ENCODE measurements at regions not wholly inside any gene's neighbourhood (a gene's known extent, or its start where the extent isn't known, plus 50 kb on each side); places are given as distances from the start of the nearest gene placed in this dataset.

DNA sequence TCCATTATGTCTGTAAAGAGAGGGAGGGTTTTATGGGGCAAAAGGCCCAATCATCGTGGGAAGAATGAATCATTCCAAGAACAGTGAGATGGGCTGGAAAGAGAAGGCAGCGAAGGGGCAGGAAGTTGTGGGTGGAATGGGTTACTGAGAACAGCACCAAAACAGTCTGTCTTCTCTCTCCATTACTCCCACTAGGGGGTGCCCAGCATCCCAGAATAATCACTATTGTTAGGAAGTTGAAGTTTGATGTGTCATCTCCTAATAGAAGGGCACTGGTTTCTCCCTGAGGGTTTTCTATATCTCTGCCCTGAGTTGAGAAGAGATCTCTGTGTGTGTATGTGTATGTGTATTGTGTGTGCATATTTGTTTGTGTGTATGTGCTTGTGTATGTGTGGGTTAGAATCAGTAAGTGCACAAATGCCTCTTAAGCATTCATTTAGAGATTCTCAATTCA lies 76.6 kb upstream of the MAP4K3 start:
- H3K27ac ChIP-seq (replicated peaks) = peak overlapping the region; percentile 85
- DNase-seq = peak; percentile 24
- intact Hi-C loops (cut with micrococcal nuclease) = loop anchor here (5.0 to 10.0 kb wide), 2 partner anchors 136 to 181 kb away; no protein-coding TSS in a partner anchor
- peaks cover 100% of the 10 kb centered on the region for H3K4me1 ChIP-seq
- H3K9me3 ChIP-seq (replicated peaks) = no peaks in the 10 kb centered on the region
- no peaks in the 10 kb centered on the region for H3K36me3 ChIP-seq
- H3K27me3 ChIP-seq (ENCODE audit: low read depth) = no peaks in the 10 kb centered on the region
- TF ChIP-seq, protein P1, sequence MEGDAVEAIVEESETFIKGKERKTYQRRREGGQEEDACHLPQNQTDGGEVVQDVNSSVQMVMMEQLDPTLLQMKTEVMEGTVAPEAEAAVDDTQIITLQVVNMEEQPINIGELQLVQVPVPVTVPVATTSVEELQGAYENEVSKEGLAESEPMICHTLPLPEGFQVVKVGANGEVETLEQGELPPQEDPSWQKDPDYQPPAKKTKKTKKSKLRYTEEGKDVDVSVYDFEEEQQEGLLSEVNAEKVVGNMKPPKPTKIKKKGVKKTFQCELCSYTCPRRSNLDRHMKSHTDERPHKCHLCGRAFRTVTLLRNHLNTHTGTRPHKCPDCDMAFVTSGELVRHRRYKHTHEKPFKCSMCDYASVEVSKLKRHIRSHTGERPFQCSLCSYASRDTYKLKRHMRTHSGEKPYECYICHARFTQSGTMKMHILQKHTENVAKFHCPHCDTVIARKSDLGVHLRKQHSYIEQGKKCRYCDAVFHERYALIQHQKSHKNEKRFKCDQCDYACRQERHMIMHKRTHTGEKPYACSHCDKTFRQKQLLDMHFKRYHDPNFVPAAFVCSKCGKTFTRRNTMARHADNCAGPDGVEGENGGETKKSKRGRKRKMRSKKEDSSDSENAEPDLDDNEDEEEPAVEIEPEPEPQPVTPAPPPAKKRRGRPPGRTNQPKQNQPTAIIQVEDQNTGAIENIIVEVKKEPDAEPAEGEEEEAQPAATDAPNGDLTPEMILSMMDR (IDR thresholded peaks at IDR 0.05; ENCODE audit: borderline replicate concordance) = peak; percentile 68
- no peak overlapping the region for H3K4me3 ChIP-seq

DNA sequence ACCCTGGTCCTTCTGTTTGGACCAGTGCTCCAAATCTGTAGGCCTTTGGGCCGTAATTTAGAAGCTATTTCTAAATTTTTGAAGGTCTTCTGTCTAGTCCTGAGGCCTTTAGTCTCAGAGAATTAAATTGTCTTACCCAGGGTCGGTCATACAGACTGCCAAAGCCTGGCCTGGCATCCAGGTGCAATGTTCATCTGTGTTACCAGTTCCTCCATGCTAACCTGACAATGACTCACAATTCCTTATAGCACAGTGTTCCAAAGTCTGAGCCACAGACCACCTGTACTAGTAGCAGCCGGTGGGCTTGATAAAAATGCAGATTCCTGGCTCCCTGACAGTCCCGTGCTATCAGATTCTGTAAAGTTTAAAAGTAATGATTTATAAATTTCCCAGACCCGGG lies 77.7 kb upstream of the MAP4K3 start:
- H3K9me3 ChIP-seq (replicated peaks) = no peaks in the 10 kb centered on the region
- no peak overlapping the region for H3K4me3 ChIP-seq
- peak overlapping the region; percentile 85 for H3K27ac ChIP-seq (replicated peaks)
- H3K4me1 ChIP-seq = peaks cover 91% of the 10 kb centered on the region
- TF ChIP-seq, protein P1 (IDR thresholded peaks at IDR 0.05; ENCODE audit: borderline replicate concordance) = no peak
- no peaks in the 10 kb centered on the region for H3K36me3 ChIP-seq
- no peaks in the 10 kb centered on the region for H3K27me3 ChIP-seq (ENCODE audit: low read depth)
- intact Hi-C loops (cut with micrococcal nuclease) = loop anchor here (5.0 to 10.0 kb wide), 2 partner anchors 138 to 180 kb away; no protein-coding TSS in a partner anchor
- DNase-seq = no peak

DNA sequence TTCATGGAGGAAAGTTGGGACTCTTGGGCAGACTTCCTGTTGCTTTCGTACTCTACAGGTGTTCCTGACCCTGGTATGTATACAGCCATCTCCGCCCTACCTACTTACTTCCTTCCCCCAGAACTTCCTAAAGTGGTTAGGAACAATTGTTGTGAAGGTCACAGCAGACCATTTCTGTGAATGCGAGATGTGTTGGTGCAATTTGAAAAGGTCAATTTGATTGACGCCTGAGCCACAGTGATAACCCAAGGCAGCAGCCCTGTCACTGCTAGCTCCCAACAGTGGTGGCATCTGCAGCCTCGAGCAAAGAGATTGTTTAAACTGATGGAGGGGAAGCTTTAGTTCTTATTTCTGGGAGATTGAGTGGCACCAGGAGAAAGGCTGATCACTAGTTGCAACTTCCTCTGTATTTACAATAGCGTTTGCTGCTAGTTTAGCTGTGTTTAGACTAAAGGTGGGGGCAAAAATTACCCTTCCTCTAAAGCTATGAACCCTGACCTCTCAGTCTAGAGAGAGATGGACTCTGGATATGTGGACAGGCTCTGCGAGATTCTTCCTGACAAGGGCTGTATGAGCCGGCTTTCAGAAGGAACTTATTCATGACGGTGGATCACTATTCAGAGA lies 78.3 kb upstream of the MAP4K3 start:
- peaks cover 86% of the 10 kb centered on the region for H3K4me1 ChIP-seq
- intact Hi-C loops (cut with micrococcal nuclease) = loop anchor here (10.0 kb wide), 1 partner anchor 179 kb away; no protein-coding TSS in a partner anchor

DNA sequence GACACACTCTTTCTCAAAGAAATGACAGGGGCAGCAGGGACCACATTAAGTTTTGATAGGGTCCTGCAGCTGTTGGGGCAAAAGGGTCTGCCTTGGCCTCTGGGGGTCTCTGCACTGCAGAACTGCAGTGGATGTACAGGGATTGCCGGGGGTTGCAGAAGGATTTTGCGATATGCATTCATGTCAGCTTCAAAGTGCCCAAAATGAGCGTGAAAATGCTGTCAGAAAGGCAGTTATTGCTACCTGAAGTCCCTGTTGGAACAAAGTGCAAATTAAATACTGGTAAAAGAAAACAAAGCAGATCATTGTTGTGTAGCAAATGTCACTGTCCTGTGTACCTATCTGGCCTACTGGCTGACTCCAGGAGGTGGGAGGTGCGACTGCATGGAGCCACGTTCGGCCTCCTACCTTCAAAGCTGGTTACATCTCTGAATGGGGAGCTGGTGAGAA lies 78.8 kb upstream of the MAP4K3 start:
- peaks cover 80% of the 10 kb centered on the region for H3K4me1 ChIP-seq

More for the DNA sequence above, 78.3 kb upstream of the MAP4K3 start:
- Histone ChIP-seq H3K27me3 (ENCODE audit: low read depth) (no peaks in the 10 kb centered on the region), H3K9me3 (replicated peaks) (no peaks in the 10 kb centered on the region), H3K27ac (replicated peaks) (peak overlapping the region; percentile 85), H3K4me3 (no peak overlapping the region), H3K36me3 (no peaks in the 10 kb centered on the region)
- TF ChIP-seq, protein P1 (IDR thresholded peaks at IDR 0.05; ENCODE audit: borderline replicate concordance) = no peak
- no peak for DNase-seq

DNA sequence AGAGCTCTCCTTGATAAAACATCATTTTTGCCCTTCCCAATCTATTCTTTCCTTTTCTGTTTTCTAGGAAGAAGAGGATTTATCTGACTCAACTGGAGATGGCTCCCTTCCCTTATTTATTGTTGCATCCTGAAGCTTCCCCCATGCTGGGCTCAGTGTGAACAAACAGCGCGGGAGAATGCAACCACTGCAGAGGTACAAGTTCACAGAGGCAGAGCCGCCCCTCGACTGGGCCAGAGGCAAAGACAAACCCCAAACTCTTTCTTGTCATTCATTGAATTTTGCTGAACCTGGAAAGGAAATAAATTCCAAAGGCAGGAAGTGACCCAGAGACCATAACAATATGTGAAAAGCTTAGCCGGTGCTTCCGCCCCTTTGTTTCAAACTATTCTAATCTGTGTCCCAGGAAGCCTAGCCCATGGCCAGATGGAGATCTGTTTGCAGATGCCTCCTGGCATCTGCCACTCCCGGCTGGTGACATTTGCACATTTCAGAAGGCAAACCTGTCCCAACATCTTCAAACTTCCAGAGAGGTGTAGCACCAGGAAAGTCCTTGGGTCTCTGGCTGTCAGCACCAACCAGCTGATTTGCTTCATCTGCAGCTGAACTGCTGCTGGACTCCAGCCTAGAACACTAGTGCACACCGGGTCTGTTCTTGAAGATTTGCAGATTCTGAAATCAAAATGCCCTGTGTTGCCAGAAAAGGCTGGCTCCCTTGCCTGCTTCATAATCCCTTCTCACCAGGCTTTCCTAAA lies 79.4 kb upstream of the MAP4K3 start:
- peaks cover under 1% of the 10 kb centered on the region for H3K9me3 ChIP-seq (replicated peaks)
- H3K4me3 ChIP-seq = peak overlapping the region; percentile 0
- no peaks in the 10 kb centered on the region for H3K36me3 ChIP-seq
- intact Hi-C loops (cut with micrococcal nuclease) = loop anchor here (10.0 kb wide), 1 partner anchor 178 kb away; no protein-coding TSS in a partner anchor
- peak; percentile 55 for DNase-seq
- H3K4me1 ChIP-seq = peaks cover 74% of the 10 kb centered on the region
- peak overlapping the region; percentile 85 for H3K27ac ChIP-seq (replicated peaks)
- H3K27me3 ChIP-seq (ENCODE audit: low read depth) = no peaks in the 10 kb centered on the region
- TF ChIP-seq, protein P1 (IDR thresholded peaks at IDR 0.05; ENCODE audit: borderline replicate concordance) = peak; percentile 28

More for the DNA sequence above, 78.8 kb upstream of the MAP4K3 start:
- DNase-seq = no peak
- no peaks in the 10 kb centered on the region for H3K27me3 ChIP-seq (ENCODE audit: low read depth)
- H3K4me3 ChIP-seq = no peak overlapping the region
- H3K27ac ChIP-seq (replicated peaks) = peak overlapping the region; percentile 85
- no peaks in the 10 kb centered on the region for H3K9me3 ChIP-seq (replicated peaks)
- TF ChIP-seq, protein P1 (IDR thresholded peaks at IDR 0.05; ENCODE audit: borderline replicate concordance) = no peak
- intact Hi-C loops (cut with micrococcal nuclease) = loop anchor here (10.0 kb wide), 1 partner anchor 179 kb away; no protein-coding TSS in a partner anchor
- H3K36me3 ChIP-seq = no peaks in the 10 kb centered on the region
